A549 (cell line): ENCODE measurements at regions not wholly inside any gene's neighbourhood (a gene's known extent, or its start where the extent isn't known, plus 50 kb on each side); places are given as distances from the start of the nearest gene placed in this dataset.

Experiments used
- ATAC-seq, 2 experiments: fragments of 200-7000 bp in 1 of 2; fragments of >200 bp in 1 of 2; cut with Nextera tagmentation in 1 of 2; cut with Tn5 transposase in 1 of 2; 3 replicates each; pipeline versions ENCODE4 v1.8.0 to v1.9.1; 2018 to 2020; ENCODE audit warnings: mild to moderate bottlenecking in 1 of 2, moderate library complexity in 1 of 2
- CTCF ChIA-PET: fragments of 300-600 bp; sonication (Branson Sonifier 250); formaldehyde crosslinking; extraction: SDS; loops from one replicate; lab custom pipeline; 2021; ENCODE audit warnings: antibody characterized with exemption, inconsistent platforms; lab: Yijun Ruan, JAX
- POLR2A ChIA-PET: fragments of 350-600 bp; formaldehyde crosslinking; extraction: SDS; loops from one replicate; lab custom pipeline; 2021; ENCODE audit warnings: antibody characterized with exemption, inconsistent platforms; lab: Yijun Ruan, JAX
- DNase-seq, 2 experiments: peaks; one replicate each; pipeline versions ENCODE4 v3.0.0 to v3.0.0-alpha.2; 2011 to 2016; ENCODE audit warnings: low read depth in 1 of 2, low spot score in 1 of 2
- FAIRE-seq: peaks from 2 replicates; lab custom pipeline; 2011; peaks lifted over from hg19 to GRCh38; lab: Jason Lieb, UNC
- H3K27ac ChIP-seq, 2 experiments: fragments of >200 bp; sonication (Bioruptor Twin); formaldehyde crosslinking; 3 replicates each; pipeline ENCODE4 v1.5.1; 2016 to 2017
- H3K4me1 ChIP-seq: fragments of >200 bp; sonication (Bioruptor Twin); formaldehyde crosslinking; 3 replicates; pipeline ENCODE4 v1.6.1; 2016
- H3K4me2 ChIP-seq: fragments of >200 bp; sonication (Bioruptor Twin); formaldehyde crosslinking; 3 replicates; pipeline ENCODE4 v1.6.1; 2016
- H3K4me3 ChIP-seq: fragments of >200 bp; sonication (Bioruptor Twin); formaldehyde crosslinking; 3 replicates; pipeline ENCODE4 v1.5.1; 2016
- H3K9me3 ChIP-seq: fragments of >200 bp; sonication (Bioruptor Twin); formaldehyde crosslinking; 3 replicates; pipeline ENCODE4 v1.6.1; 2016
- BHLHE40 ChIP-seq: IDR thresholded peaks from 2 replicates; pipeline ENCODE4 v1.6.1; 2012; ENCODE audit warnings: low read depth, low read length, inconsistent platforms
- E2F6 ChIP-seq: IDR thresholded peaks from 2 replicates; pipeline ENCODE4 v1.6.1; 2012; ENCODE audit warnings: low read depth, borderline replicate concordance
- EHF ChIP-seq: fragments of 250-450 bp; sonication (Bioruptor Pico); IDR thresholded peaks from 2 replicates; pipeline ENCODE4 v1.5.0; 2020; ENCODE audit warnings: mild to moderate bottlenecking
- EP300 ChIP-seq, 2 experiments: fragments of >200 bp; sonication (Bioruptor Twin); formaldehyde crosslinking; IDR thresholded peaks; 2 replicates in 1 of 2; 3 replicates in 1 of 2; pipeline ENCODE4 v1.6.1; 2016 to 2017
- ESRRA ChIP-seq: fragments of 150-350 bp; IDR thresholded peaks from 2 replicates; pipeline ENCODE4 v1.6.1; 2014; ENCODE audit warnings: mild to moderate bottlenecking, low read length, borderline replicate concordance
- FOSB ChIP-seq: fragments of 250-450 bp; sonication (Bioruptor Pico); IDR thresholded peaks from 2 replicates; pipeline ENCODE4 v1.5.0; 2020; ENCODE audit warnings: mild to moderate bottlenecking, moderate library complexity
- HDAC2 ChIP-seq: fragments of 200-600 bp; sonication (generic); IDR thresholded peaks from 2 replicates; pipeline ENCODE4 v1.6.1; 2016
- HES2 ChIP-seq: fragments of >200 bp; sonication (Bioruptor Twin); formaldehyde crosslinking; IDR thresholded peaks from 2 replicates; pipeline ENCODE4 v1.6.1; 2016
- HMGXB4 ChIP-seq: fragments of 250-450 bp; sonication (Bioruptor Pico); IDR thresholded peaks from 2 replicates; pipeline ENCODE4 v1.5.0; 2021; ENCODE audit warnings: mild to moderate bottlenecking, moderate library complexity, borderline replicate concordance
- HOXA7 ChIP-seq: fragments of 250-450 bp; sonication (Bioruptor Pico); IDR thresholded peaks from 2 replicates; pipeline ENCODE4 v1.5.0; 2020; ENCODE audit warnings: mild to moderate bottlenecking, moderate library complexity
- JUN ChIP-seq, 2 experiments: fragments of >200 bp; sonication (Bioruptor Twin); formaldehyde crosslinking; IDR thresholded peaks; 2 replicates in 1 of 2; 3 replicates in 1 of 2; pipeline ENCODE4 v1.6.1; 2016 to 2017
- JUNB ChIP-seq: fragments of >200 bp; sonication (Bioruptor Twin); formaldehyde crosslinking; IDR thresholded peaks from 2 replicates; pipeline ENCODE4 v1.6.1; 2016
- KDM1A ChIP-seq: fragments of 200-600 bp; sonication (generic); IDR thresholded peaks from 2 replicates; pipeline ENCODE4 v1.6.1; 2016; ENCODE audit warnings: low read depth, mild to moderate bottlenecking
- KDM5A ChIP-seq: fragments of 200-600 bp; sonication (generic); IDR thresholded peaks from 2 replicates; pipeline ENCODE4 v1.6.1; 2016; ENCODE audit warnings: antibody characterized with exemption, mild to moderate bottlenecking
- MAX ChIP-seq: IDR thresholded peaks from 2 replicates; pipeline ENCODE4 v1.6.1; 2012
- MAZ ChIP-seq: fragments of 150-350 bp; IDR thresholded peaks from 2 replicates; pipeline ENCODE4 v1.6.1; 2014; ENCODE audit warnings: antibody characterized with exemption, low read depth, low read length, borderline replicate concordance
- NR3C1 ChIP-seq: fragments of >200 bp; sonication (Bioruptor Twin); formaldehyde crosslinking; IDR thresholded peaks from 3 replicates; pipeline ENCODE4 v1.6.1; 2017
- RCOR1 ChIP-seq: fragments of 150-350 bp; IDR thresholded peaks from 2 replicates; pipeline ENCODE4 v1.6.1; 2014; ENCODE audit warnings: antibody characterized with exemption, low read length, low read depth
- REST ChIP-seq: fragments of 200-600 bp; sonication (generic); IDR thresholded peaks from 2 replicates; pipeline ENCODE4 v1.6.1; 2016; ENCODE audit warnings: antibody characterized with exemption, mild to moderate bottlenecking, moderate library complexity
- TFCP2L1 ChIP-seq: fragments of 250-450 bp; sonication (Bioruptor Pico); IDR thresholded peaks from 2 replicates; pipeline ENCODE4 v1.5.0; 2021; ENCODE audit warnings: mild to moderate bottlenecking
- WGBS: methylation state at CpG from one replicate; pipeline ENCODE4 v1.1.6; 2017; ENCODE audit errors: missing lambda C conversion rate; 5-methylcytosine and 5-hydroxymethylcytosine counted together
- TF ChIP-seq, protein P1 (sequence below): fragments of 450-650 bp; IDR thresholded peaks from 2 replicates; pipeline ENCODE4 v1.6.1; 2014; ENCODE audit warnings: antibody characterized with exemption
- TF ChIP-seq, protein P2 (sequence below): fragments of 150-350 bp; IDR thresholded peaks from 2 replicates; pipeline ENCODE4 v1.6.1; 2014; ENCODE audit warnings: low read depth, mild to moderate bottlenecking, low read length
- TF ChIP-seq, protein P3 (sequence below): fragments of >200 bp; sonication (Bioruptor Twin); formaldehyde crosslinking; IDR thresholded peaks from 3 replicates; pipeline ENCODE4 v1.6.1; 2016

- no peaks in the 10 kb centered on the region for H3K9me3 ChIP-seq
- TF ChIP-seq ESRRA (no peak), JUNB (no peak), HOXA7 (CRISPR knock-in tag) (no peak), REST (no peak), TFCP2L1 (CRISPR knock-in tag) (no peak), KDM5A (no peak), BHLHE40 (no peak), FOSB (CRISPR knock-in tag) (no peak), NR3C1 (no peak), RCOR1 (no peak), MAX (no peak)
- TF ChIP-seq, protein P1, sequence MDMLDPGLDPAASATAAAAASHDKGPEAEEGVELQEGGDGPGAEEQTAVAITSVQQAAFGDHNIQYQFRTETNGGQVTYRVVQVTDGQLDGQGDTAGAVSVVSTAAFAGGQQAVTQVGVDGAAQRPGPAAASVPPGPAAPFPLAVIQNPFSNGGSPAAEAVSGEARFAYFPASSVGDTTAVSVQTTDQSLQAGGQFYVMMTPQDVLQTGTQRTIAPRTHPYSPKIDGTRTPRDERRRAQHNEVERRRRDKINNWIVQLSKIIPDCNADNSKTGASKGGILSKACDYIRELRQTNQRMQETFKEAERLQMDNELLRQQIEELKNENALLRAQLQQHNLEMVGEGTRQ, result no peak
- H3K4me3 ChIP-seq, result no peak overlapping the region
- no peak for DNase-seq
- H3K4me2 ChIP-seq, result no peak overlapping the region
- FAIRE-seq, result no peak
- WGBS, result 43% methylated on average over 4 of the region's 4 CpGs
- H3K27ac ChIP-seq, result no peak overlapping the region
- ATAC-seq, result no peak
- ChIA-PET CTCF (no interaction called here), POLR2A (no interaction called here)
- H3K4me1 ChIP-seq, result no peaks in the 10 kb centered on the region
Measured at GRCh38 chr7:16193631-16194030, 227.7 kb downstream of the CRPPA start.

DNA sequence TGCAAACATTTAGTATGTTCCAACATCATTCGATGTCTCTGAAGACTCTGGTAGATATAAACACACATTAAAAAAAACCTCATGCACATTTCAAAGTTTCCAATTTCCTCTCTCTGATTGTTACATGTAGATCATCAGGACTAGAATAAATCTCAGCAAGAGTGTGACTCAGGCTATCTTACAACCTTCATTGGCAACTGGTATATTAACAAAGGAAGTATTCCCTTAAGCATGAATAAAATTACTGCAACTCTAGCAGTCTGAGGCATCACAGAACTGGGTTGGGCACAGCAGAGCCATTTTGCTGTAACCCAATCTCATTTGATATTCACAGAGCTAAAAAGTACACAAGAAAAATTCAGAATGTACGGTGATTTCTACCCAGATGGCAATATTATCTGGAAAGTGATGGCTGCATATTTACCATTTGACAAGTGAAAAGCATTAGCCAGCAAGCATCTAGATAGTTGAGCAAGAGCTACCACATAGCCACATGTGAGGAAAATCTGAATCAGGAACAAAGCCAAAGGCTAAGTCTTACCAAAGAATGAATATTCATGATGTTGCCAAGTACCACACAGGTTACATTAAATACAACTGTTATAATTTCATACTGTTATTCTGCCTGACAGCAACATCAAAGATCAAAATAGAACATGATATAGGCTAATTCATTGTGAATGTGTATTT lies 232.2 kb downstream of the CRPPA start:
- no peak for FAIRE-seq
- no peak overlapping the region for H3K27ac ChIP-seq
- no peak for ATAC-seq
- CTCF ChIA-PET, result no interaction called here
- H3K4me1 ChIP-seq, result no peaks in the 10 kb centered on the region
- H3K9me3 ChIP-seq, result no peaks in the 10 kb centered on the region
- H3K4me2 ChIP-seq, result no peak overlapping the region
- POLR2A ChIA-PET, result no interaction called here
- DNase-seq, result no peak
- H3K4me3 ChIP-seq, result no peak overlapping the region
- 33% methylated on average over 2 of the region's 2 CpGs for WGBS
- TF ChIP-seq HMGXB4 (CRISPR knock-in tag), result no peak
- TF ChIP-seq E2F6, result no peak
- no peak for TF ChIP-seq HDAC2
- TF ChIP-seq KDM1A, result no peak
- no peak for TF ChIP-seq MAZ
- no peak for TF ChIP-seq EHF
- no peak for TF ChIP-seq NR3C1
- TF ChIP-seq, protein P2, sequence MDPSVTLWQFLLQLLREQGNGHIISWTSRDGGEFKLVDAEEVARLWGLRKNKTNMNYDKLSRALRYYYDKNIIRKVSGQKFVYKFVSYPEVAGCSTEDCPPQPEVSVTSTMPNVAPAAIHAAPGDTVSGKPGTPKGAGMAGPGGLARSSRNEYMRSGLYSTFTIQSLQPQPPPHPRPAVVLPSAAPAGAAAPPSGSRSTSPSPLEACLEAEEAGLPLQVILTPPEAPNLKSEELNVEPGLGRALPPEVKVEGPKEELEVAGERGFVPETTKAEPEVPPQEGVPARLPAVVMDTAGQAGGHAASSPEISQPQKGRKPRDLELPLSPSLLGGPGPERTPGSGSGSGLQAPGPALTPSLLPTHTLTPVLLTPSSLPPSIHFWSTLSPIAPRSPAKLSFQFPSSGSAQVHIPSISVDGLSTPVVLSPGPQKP, result no peak
- no peak for TF ChIP-seq REST
- TF ChIP-seq JUN (IDR thresholded peaks at IDR 0.05), result no peak
- no peak for TF ChIP-seq EP300 (IDR thresholded peaks at IDR 0.05)
- TF ChIP-seq, protein P3, sequence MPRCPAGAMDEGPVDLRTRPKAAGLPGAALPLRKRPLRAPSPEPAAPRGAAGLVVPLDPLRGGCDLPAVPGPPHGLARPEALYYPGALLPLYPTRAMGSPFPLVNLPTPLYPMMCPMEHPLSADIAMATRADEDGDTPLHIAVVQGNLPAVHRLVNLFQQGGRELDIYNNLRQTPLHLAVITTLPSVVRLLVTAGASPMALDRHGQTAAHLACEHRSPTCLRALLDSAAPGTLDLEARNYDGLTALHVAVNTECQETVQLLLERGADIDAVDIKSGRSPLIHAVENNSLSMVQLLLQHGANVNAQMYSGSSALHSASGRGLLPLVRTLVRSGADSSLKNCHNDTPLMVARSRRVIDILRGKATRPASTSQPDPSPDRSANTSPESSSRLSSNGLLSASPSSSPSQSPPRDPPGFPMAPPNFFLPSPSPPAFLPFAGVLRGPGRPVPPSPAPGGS, result no peak
- TF ChIP-seq HES2, result no peak
